Keratinocyte (primary cell): ENCODE measurements at regions not wholly inside any gene's neighbourhood (a gene's known extent, or its start where the extent isn't known, plus 50 kb on each side); places are given as distances from the start of the nearest gene placed in this dataset.

ENCODE experiments used
- CTCF ChIP-seq, 3 experiments: IDR thresholded peaks in 1 of 3; conservative IDR thresholded peaks in 1 of 3; optimal IDR thresholded peaks in 1 of 3; 2 replicates in 2 of 3; 3 replicates in 1 of 3; pipeline versions ENCODE3 to v1.5.1; 2011; ENCODE audit warnings: low read length in 3 of 3, mild to moderate bottlenecking in 3 of 3, moderate library complexity in 2 of 3, control low read depth in 1 of 3, inconsistent platforms in 1 of 3; ENCODE audit not compliant: insufficient read depth in 2 of 3; ENCODE audit errors: extremely low read depth in 1 of 3
- EZH2 ChIP-seq: IDR thresholded peaks from one replicate; pipeline ENCODE4 v1.6.1; 2012; ENCODE audit warnings: inconsistent platforms, mild to moderate bottlenecking, low read length, moderate library complexity

- TF ChIP-seq CTCF (optimal IDR thresholded peaks at IDR 0.05 in 1 of 3, IDR thresholded peaks at IDR 0.05 in 1 of 3, conservative IDR thresholded peaks at IDR 0.05 in 1 of 3; ENCODE audit: extremely low read depth in 1 of 3, insufficient read depth in 2 of 3, low read length in 3 of 3) = no peak
- no peak for TF ChIP-seq EZH2
Measured at GRCh38 chr1:199089393-199090122, 450.7 kb downstream of the PTPRC start.
